ENCODE measurements at regions not wholly inside any gene's neighbourhood (a gene's known extent, or its start where the extent isn't known, plus 50 kb on each side); places are given as distances from the start of the nearest gene placed in this dataset.

DNA sequence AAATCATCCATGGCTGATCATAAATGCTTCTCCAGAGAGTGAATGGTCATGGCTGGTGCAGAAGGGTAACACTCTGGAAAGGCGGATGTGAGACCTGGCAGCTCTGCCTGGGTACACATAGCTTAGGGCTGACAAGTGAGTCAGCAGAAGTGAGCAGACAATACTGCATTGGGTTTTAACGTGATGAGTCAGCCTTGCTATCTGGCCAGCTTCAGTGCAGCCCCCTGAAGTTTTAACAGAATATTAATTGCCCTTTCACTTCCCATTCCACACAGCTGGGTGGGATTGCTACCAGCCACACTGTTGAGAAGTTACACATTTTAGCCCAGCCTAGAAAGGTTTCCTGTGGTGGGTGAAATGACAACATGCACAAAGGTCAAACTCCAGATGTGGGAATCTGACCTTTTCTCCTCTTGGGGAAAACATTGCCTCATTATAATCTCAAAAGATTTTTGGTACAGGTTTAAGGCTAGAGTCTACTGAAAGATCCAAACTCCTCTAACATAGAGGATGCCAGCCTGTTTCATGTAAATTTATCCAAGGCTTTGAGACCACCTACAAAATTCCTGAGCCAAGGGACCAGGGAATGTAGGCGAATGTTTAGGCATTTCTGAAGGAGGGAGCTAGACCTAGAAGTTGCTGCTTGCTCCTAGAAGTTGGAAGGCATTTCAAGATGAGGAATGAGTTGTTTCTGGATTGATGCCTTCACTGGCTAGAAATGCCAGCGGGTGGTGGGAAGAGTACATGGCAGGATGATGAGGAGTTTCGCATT, 230.3 kb upstream of the PGRMC2 start (continued):
- TF ChIP-seq E2F8 (IDR thresholded peaks at IDR 0.05; ENCODE audit: low read depth, partially characterized antibody) (no peak), MEIS2 (IDR thresholded peaks at IDR 0.05; ENCODE audit: partially characterized antibody) (peak; percentile 84), CREB3 (tag; conservative IDR thresholded peaks at IDR 0.05; ENCODE audit: low read depth) (peak; percentile 91), CBX3 (IDR thresholded peaks at IDR 0.05; ENCODE audit: borderline replicate concordance in 1 of 2, low read length in 2 of 2) (no peak), RNF2 (IDR thresholded peaks at IDR 0.05) (peak; percentile 62; the same call in 1 of the 2 replicates), HDGF (IDR thresholded peaks at IDR 0.05) (no peak), CSDE1 (IDR thresholded peaks at IDR 0.05) (peak in 1 of 2 experiments; percentile 13; a peak in 1 of 4 replicates), HDAC2 (IDR thresholded peaks at IDR 0.05) (peak; percentile 93), PYGO2 (tag; IDR thresholded peaks at IDR 0.05) (0 out of 2 replicates have a peak, but pooled peaks have one; percentile 34), ATF7 (IDR thresholded peaks at IDR 0.05) (peak; percentile 81), SMAD4 (CRISPR knock-in tag; conservative IDR thresholded peaks at IDR 0.05) (peak; percentile 92), FOSL1 (tag; conservative IDR thresholded peaks at IDR 0.05) (peak; percentile 97), FOXJ2 (tag; IDR thresholded peaks at IDR 0.05) (0 out of 2 replicates have a peak, but pooled peaks have one; percentile 16), XRCC4 (IDR thresholded peaks at IDR 0.05; ENCODE audit: extremely low read depth, insufficient read depth, insufficient read length) (no peak), POLR2AphosphoS2 (IDR thresholded peaks at IDR 0.05; ENCODE audit: low read length) (no peak), NCOA1 (IDR thresholded peaks at IDR 0.05; ENCODE audit: low read depth) (peak; percentile 79), CBFA2T3 (IDR thresholded peaks at IDR 0.05) (peak; percentile 93), TRIM28 (IDR thresholded peaks at IDR 0.05) (0 out of 2 replicates have a peak, but pooled peaks have one; percentile 18), ZNF583 (CRISPR knock-in tag; IDR thresholded peaks at IDR 0.05) (peak; percentile 85; the same call in 1 of the 2 replicates), ZNF175 (CRISPR knock-in tag; IDR thresholded peaks at IDR 0.05; ENCODE audit: low read depth) (peak; percentile 64; the same call in 1 of the 2 replicates), NFRKB (IDR thresholded peaks at IDR 0.05; ENCODE audit: low read depth) (peak; percentile 80), HDAC3 (IDR thresholded peaks at IDR 0.05; ENCODE audit: borderline replicate concordance, partially characterized antibody) (peak; percentile 65)
- TF ChIP-seq, protein P1, sequence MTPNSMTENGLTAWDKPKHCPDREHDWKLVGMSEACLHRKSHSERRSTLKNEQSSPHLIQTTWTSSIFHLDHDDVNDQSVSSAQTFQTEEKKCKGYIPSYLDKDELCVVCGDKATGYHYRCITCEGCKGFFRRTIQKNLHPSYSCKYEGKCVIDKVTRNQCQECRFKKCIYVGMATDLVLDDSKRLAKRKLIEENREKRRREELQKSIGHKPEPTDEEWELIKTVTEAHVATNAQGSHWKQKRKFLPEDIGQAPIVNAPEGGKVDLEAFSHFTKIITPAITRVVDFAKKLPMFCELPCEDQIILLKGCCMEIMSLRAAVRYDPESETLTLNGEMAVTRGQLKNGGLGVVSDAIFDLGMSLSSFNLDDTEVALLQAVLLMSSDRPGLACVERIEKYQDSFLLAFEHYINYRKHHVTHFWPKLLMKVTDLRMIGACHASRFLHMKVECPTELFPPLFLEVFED (CRISPR knock-in tag; conservative IDR thresholded peaks at IDR 0.05): no peak
- TF ChIP-seq, protein P2, sequence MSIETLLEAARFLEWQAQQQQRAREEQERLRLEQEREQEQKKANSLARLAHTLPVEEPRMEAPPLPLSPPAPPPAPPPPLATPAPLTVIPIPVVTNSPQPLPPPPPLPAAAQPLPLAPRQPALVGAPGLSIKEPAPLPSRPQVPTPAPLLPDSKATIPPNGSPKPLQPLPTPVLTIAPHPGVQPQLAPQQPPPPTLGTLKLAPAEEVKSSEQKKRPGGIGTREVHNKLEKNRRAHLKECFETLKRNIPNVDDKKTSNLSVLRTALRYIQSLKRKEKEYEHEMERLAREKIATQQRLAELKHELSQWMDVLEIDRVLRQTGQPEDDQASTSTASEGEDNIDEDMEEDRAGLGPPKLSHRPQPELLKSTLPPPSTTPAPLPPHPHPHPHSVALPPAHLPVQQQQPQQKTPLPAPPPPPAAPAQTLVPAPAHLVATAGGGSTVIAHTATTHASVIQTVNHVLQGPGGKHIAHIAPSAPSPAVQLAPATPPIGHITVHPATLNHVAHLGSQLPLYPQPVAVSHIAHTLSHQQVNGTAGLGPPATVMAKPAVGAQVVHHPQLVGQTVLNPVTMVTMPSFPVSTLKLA (conservative IDR thresholded peaks at IDR 0.05): peak in 1 of 2 experiments; percentile 66; a peak in 1 of 4 replicates
